ENCODE measurements at regions not wholly inside any gene's neighbourhood (a gene's known extent, or its start where the extent isn't known, plus 50 kb on each side); places are given as distances from the start of the nearest gene placed in this dataset.

DNA sequence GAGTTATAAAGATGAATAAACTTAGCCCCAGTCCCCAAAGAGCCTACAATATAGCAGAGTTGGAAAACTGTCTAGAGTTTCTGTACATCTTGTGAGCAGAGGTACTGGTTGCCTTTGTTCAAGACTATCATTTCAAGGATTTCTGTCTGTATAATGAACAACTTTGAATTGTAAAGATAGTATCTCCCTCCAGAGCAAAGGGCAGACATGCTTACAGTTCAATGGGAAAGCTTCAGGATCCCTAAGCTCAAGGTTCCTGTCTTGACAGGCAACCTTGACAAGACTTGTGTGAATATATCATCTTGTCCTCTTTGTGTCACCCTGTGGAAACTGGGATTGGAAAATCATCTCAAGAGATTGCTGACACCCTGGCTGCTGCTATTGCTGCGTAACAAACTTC lies 242.8 kb upstream of the VLDLR start:
- Histone ChIP-seq H3K4ac (ENCODE audit: low read depth, low read length) (no peak overlapping the region), H3K14ac (replicated peaks; ENCODE audit: low read depth, low read length) (no peak overlapping the region), H3K79me1 (ENCODE audit: low read depth in 1 of 2, low read length in 2 of 2) (no peaks in the 10 kb centered on the region), H3K9me1 (ENCODE audit: insufficient read depth, low read length) (no peaks in the 10 kb centered on the region), H4K91ac (ENCODE audit: insufficient read depth, low read depth, low read length) (no peak overlapping the region), H2BK15ac (ENCODE audit: low read depth, low read length) (no peak overlapping the region), H3K23ac (ENCODE audit: low read depth, low read length) (no peak overlapping the region), H3K36me3 (ENCODE audit: control insufficient read depth, insufficient read depth, low read length) (no peaks in the 10 kb centered on the region), H2AK9ac (replicated peaks; ENCODE audit: low read depth, low read length, poor library complexity) (no peak overlapping the region), H3K4me2 (ENCODE audit: low read depth, low read length) (no peak overlapping the region), H2BK20ac (ENCODE audit: low read depth, low read length) (no peak overlapping the region), H2BK5ac (ENCODE audit: low read depth, low read length, poor library complexity, severe bottlenecking) (no peak overlapping the region), H3K27ac (ENCODE audit: insufficient read depth, low read length) (no peak overlapping the region), H2AFZ (replicated peaks; ENCODE audit: low read length, poor library complexity) (no peak overlapping the region), H3K4me3 (ENCODE audit: insufficient read depth, low read depth, low read length) (no peak overlapping the region), H4K20me1 (ENCODE audit: insufficient read depth, low read length) (no peaks in the 10 kb centered on the region), H4K5ac (ENCODE audit: low read depth, low read length) (no peak overlapping the region), H3K27me3 (ENCODE audit: control insufficient read depth, insufficient read depth, low read length) (peaks cover 8% of the 10 kb centered on the region; the same call in 1 of the 2 replicates), H3K56ac (ENCODE audit: extremely low read depth, insufficient read depth, low read length) (no peak overlapping the region), H3K18ac (ENCODE audit: low read depth, low read length) (no peak overlapping the region), H3K9me3 (ENCODE audit: control insufficient read depth, insufficient read depth, low read length) (no peaks in the 10 kb centered on the region), H3K9ac (ENCODE audit: low read depth, low read length) (no peak overlapping the region), H2AK5ac (ENCODE audit: low read depth, low read length) (no peak overlapping the region), H4K8ac (ENCODE audit: low read depth in 2 of 2, low read length in 2 of 2) (no peak overlapping the region), H3K4me1 (ENCODE audit: control insufficient read depth, insufficient read depth, low read length) (no peaks in the 10 kb centered on the region), H2BK120ac (ENCODE audit: low read depth, low read length) (no peak overlapping the region)
- no CpG with 5 or more reads among the region's 1 CpG for WGBS, 2 experiments (ENCODE audit: extremely low coverage in 2 of 2, insufficient read length in 1 of 2)
- no peak for DNase-seq
- TF ChIP-seq MAZ (IDR thresholded peaks at IDR 0.05; ENCODE audit: borderline replicate concordance, low read depth, low read length) (no peak), RAD21 (IDR thresholded peaks at IDR 0.05; ENCODE audit: low read length) (no peak), POLR2A (IDR thresholded peaks at IDR 0.05; ENCODE audit: low read depth, low read length) (no peak)
- TF ChIP-seq, protein P1, sequence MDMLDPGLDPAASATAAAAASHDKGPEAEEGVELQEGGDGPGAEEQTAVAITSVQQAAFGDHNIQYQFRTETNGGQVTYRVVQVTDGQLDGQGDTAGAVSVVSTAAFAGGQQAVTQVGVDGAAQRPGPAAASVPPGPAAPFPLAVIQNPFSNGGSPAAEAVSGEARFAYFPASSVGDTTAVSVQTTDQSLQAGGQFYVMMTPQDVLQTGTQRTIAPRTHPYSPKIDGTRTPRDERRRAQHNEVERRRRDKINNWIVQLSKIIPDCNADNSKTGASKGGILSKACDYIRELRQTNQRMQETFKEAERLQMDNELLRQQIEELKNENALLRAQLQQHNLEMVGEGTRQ (IDR thresholded peaks at IDR 0.05; ENCODE audit: low read depth, low read length), result no peak
- dilution Hi-C loops (cut with HindIII; ENCODE audit: low sequenced_read_pairs, unreplicated experiment) (no loop called here), intact Hi-C loops (cut with micrococcal nuclease) (no loop called here), in situ Hi-C loops (cut with MboI; ENCODE audit: low sequenced_read_pairs) (no loop called here)
- ChIA-PET CTCF (interaction anchor here (1.0 kb wide), 1 partner anchor 13 kb away, joined by 3 read pairs; no protein-coding TSS in a partner anchor), POLR2A (ENCODE audit: unreplicated experiment) (no interaction called here)
- ATAC-seq (ENCODE audit: low read depth), result no peak
- BruUV-seq (replicated peaks), result no TSS peak

All from IMR-90 (cell line).